HG03442 (cell line): ENCODE measurements at regions not wholly inside any gene's neighbourhood (a gene's known extent, or its start where the extent isn't known, plus 50 kb on each side); places are given as distances from the start of the nearest gene placed in this dataset.

Experiments
- ATAC-seq: cut with Tn5 transposase; IDR thresholded peaks from one replicate; pipeline ENCODE4 v1.9.1; 2021; ENCODE audit warnings: mild to moderate bottlenecking, moderate library complexity; ENCODE audit not compliant: unreplicated experiment

DNA sequence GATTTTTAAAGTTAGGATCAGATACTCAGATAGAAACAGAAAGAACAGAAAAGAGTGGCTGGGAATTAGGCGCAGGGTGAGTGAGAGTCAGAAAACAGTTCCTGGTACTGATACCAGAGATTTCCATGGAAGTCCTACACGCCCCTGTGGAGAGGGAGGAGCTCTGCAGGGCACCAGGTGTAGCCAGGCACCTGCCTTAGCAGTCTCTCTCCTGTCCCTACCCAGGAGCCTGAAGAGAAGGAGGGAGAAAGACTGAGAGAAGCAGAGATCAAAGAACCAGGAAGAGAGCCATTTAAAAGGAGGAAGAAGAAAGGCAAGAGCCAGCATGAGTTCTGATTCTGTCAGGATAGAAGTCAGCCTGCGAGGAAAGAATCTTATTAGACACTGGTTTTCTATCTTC, 65.0 kb downstream of the CBLN1 start:
- ATAC-seq, result no peak

DNA sequence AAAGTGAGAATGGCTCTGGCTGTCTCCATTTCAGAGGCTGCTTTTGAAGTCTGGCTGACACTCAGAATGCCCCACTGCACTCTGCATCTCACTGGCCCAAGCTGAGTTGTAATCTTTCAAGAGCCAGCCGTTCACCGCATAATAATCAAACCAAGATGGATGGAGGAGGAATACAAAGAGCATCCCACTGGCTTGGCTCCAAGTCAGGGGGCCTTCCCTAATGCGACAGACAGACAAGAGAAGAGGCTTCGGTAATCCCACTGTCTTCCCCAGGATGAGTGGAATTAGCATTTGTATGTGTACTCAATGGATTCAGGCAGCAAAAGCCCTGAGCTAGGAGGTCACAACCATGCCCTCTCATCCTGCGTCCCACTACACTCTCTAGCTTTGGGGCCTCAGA, 68.0 kb downstream of the CBLN1 start:
- ATAC-seq, result no peak

DNA sequence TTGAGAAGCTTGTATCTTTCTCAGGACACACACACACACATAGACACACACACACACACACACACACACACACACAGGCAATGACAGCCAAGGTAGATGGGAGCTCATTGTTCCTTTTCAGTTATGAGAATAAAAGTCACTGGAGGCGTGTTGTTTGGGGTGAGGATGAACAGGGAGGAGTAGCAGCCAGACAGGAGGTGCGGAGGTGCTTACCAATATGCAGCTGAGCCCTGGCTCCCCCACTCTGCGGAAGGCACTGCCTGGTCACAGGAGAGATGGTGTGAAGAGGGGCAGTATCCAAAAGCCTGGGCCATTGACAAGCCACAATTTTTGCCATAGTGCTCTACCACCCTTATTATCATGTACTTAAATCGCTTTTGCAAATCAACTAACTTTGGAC, 77.4 kb downstream of the CBLN1 start:
- no peak for ATAC-seq

DNA sequence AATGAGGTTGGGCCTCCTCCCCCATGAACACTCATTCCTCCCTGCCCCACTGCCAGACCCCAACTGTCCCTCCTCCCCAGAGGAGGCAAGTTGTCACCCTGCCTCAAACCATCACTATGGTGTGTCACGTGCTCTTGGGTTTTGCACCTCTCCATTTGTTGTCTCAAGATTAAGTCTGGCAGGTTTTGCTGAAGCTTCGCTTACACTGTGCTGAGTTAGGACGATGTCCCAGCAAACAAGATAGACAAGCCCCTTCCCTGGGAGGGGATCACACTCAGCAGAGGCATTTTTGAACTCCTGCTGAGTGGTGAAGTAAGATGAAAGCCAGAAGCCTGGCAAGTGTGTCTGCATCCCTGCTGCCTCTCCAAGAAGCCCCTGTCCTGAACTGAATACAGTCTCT, 78.3 kb downstream of the CBLN1 start:
- ATAC-seq, result no peak

DNA sequence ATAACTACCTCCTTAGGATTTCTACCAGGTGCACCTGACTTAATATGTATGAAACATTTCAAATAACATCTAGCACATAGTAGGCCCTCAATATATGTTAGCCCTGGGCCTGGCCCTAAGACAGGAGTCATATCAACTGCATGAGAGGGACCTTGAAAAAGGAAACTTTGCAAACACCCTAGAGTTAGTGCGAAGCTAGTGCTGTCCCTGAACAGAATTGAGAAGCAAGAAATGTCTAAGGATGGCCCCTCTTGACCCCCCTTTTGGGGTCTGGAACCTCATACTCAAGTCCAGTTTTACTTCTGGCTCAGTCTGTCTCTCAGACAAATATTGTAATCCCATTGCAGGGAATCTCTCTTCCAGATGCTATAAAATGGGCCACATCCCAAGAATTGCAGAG, 80.5 kb downstream of the CBLN1 start:
- no peak for ATAC-seq

DNA sequence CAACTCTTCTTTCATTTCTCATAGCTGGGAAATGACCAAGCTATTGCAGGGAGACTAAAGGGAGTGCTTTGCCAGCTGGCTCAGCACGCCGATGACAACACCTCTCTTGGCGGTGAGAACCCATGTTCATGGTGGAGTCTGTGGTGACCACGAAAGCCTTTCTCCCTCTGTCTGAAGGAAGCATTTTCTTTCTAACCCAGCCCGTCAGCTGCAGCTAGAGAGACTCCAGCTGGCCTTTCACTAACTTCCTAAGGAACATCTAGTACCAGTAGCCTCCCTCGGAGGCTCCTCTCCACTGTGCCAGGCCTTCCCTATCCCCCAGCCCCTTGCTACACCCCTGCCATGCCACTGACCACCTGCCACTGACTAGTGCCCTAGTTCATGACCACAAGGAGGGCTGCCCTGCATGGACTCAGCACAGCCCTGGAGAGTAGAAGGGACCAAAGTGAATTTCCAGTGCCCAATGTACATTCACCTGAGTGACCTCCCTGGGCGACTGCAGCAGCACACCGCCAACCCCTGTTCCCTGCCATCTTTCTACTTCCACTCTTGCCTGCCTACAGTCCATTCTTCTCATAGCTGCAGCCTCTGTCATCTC, 81.3 kb downstream of the CBLN1 start:
- ATAC-seq, result no peak

DNA sequence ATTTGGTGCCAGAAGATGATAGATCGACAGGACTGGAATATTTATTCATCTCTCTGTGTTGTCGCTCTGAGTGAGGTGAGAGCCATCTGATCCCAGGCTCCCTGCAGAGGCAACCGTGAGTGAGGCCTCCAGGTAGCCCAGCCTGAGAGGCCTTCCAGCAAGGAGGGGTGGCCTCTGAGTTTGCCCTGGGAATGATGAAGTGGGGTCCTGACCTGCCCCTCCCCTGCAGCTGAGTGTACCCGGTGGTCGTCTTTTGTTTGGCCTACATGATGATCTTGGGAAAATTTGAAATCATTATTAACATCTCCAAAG, 86.4 kb downstream of the CBLN1 start:
- no peak for ATAC-seq

DNA sequence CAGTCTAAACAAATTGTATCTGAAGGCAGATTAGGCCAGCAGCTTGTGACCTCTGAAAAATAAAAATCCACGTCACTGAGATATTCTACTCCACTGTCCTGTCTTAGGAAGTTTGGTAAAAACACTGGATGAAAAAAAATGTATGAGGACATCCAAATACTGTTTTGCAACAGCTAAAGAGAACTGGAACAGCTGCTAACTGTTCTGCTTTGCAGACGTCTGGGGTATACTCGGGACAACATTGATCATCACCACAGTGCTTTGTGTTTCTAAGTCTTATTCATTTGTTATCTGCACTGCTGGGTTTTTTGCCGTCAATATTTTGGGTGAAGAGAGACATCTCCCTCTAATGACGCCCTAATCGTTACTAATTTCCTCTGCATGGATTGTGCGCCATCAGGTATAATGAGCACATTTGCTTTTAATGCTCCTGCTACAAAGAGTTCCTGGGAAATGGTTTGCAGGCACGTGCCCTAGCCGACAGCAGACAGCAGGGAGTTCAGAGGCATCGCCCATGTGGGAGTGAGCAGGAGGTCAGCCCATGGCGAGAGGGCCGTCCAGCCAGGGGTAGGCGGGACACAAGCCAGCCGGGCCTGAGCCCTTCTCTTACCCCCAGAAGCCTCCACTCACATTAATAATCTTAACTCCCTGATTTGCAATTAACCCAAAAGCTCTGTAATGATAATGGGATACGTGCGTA, 87.0 kb downstream of the CBLN1 start:
- ATAC-seq, result no peak

DNA sequence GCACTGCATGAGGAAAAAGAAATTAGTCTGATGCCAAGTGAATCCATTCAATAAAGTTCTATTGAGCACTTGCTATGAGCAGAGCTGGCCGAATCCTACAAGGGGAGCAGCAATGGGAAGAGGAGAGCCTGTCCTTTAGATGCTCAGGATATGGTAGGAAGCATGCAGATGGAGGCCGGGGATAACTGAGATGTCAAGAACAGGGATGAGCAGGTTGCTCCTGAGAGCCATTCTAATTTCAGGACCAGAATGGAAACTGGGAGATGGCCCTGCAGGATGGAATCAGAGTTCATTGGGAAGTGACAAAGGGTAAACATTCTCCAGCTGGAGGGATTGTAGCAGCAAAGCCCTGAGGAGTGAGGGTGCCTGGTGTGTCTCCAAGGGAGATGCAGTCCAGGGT, 88.0 kb downstream of the CBLN1 start:
- ATAC-seq, result no peak

DNA sequence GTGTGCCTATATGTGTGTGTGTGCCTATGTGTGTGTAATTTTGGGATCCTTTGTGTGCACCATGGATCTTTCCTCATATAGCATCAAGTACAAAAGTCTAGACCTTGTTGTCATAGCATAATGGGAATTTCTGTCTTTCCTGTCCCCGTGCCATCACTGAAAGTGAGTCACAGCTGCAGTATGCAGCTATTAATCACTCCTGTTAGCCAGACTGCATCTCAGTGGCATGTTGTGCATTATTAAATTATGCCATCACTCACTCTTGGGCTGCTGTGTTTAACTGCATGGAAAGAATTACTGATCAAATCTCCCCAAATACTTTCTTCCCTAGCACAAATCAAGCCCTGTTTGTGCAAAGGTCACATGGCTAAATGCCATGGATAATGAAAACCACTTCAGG, 92.4 kb downstream of the CBLN1 start:
- ATAC-seq, result no peak

DNA sequence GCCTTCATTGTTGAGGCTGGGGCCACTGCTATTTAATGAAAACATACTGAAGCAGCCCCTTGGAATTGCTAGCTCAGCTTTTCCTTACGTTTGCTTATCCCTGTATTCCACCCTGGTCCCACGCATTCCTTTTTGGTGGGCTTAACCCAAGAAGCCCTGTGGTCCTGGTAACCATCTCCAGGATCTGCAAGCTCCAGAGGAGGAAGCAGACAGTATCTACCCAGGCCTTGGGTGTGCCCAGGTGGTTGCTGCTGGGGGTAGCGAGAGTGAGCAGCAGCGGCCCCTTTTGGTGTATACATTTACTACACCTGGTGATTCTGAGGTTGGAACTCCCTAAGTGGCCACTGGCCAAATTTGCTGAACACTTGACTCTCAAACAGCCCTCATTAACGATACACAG, 97.7 kb downstream of the CBLN1 start:
- no peak for ATAC-seq

DNA sequence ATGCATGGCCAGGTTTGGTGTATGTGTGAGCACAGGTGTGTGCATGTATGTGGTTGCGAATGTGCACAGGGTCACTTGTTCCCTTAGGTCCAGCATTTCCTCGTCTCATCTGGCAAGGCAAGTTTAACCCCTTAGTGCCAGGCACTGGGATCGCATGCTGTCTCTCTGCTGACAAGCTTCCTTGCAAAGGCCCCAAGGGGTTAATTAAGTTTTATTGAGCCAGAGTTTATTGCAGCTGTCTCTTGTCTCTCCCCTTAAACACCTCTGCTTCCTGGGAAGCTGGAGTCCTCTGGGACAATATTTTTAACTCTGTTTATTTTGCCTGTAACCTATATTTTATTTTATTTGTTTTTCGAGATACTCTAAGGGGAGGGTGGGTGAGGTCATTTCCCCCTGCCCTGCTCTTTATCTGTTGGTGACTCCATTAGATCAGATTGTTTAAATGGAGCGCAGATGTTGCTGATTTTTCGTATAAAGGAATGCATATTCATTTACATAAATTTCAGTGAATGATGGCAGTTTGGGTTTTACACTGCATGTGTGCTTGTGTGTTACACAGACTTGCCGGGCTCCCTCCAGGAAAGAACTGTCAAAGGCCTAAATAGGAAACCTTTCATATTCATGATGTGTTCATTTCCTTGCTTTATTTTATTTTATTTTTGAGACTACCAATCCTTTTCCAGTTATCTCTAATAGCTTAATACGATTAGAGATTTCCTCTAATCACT, 99.7 kb downstream of the CBLN1 start:
- no peak for ATAC-seq

DNA sequence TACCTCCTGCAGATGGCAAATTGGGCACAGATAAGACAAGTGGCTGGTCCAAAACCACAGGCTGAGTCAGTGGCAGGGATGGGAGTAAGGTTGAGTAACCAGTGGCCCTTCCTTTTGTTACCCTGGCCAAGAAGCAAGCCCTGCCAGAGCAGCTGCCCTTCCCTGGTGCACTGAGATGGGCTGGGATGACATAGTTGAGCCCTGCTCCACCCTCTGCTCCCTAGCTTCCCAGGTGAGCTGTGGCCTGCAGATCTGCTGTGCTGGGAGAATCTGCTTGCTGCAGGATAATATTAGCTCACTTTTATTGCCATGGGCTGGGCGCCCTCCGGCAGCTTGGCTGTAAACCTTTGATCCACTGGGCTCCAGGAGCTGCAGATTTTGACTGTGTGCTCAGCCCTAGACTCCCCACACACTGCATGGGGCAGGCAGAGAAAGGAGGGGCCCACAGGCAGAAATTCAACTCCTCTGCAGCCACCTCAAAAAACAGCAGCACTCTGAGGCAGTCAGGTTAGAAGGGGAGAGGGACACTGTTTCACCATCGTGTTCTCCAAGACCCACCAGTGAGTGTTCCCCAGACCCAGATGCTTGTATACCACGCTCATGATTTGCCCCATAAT, 101.8 kb downstream of the CBLN1 start:
- no peak for ATAC-seq

DNA sequence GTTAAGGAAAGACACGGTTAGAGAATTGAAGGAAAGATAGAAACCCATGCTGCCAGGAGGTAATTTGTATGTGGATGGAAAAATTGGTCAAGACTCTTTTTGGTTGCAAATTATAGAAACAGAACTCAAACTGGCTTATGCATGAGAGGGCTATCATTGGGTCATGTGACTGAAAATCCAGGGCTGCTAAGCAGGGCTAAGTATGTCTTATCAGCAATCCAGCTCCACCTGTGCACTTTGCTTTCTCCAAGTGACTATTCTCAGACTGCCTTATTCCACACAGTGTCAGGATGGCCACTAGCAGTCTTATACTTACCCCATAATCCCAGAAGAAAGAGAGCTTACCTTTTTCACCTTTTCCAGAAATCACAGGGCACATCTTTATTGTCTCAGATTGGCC, 113.5 kb downstream of the CBLN1 start:
- ATAC-seq, result no peak

DNA sequence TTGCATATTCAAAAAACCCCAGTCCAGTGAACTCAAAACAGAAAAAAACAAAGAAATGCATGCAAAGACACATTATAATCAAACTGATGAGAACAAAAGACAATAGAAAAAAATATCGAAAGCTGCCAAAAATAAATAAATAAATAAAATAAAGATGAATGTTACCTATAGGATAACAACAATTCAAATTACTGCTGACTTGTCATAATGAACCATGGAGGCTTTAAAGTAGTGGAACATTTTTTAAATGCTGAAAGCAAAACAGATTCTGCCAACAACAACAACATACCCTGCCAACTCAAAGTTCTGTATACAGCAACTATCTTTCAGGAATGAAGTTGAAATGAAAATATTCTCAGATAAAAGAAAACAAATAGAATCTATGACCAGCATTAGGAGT, 116.6 kb downstream of the CBLN1 start:
- ATAC-seq, result no peak

DNA sequence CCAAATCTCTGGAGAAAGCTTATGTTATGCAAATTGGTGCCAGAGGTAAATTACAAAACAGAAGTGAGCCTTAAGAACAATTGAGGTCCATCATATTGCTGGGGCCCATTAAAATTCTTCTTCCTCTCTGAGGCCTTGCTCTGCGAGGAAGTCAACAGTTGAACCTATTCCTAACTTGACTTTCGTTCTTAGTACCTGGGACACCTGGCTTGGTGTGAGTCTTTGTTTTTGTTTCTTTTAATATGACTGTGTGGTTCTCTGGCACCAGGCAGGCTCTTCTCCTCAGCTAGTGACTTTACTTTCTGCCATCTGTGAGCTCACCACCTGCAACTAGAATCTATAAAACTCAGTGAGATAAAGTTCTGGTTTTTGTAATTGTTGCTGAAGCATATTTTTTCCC, 120.4 kb downstream of the CBLN1 start:
- ATAC-seq, result no peak

DNA sequence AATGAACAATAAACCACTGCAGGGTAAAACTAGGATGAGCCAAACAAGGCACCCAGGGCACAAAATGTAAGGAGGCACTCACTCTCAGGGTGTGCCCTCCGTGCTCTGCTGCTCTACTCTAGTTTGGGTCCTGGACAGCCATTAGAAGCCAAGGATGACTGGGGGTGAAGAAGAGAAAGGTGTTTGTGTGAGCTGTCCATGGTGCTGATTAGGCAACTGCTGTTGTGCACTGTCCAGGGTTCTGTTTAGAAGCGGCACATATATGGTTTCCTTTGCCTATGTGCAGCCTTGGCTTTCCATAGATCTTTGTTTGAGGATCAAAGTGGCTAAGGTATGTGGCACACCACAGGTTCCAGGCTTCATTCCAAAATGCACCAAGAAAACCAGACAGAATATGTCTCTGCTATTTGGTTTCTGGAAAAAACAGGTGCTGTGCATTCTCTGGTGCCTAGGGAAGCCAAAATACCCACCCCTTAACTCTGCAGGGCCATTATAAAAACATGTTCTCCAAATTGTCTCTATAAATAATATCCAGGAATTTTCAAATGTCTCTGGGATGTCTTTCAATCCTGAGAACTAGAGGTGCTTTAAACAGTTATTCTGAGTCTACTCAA, 123.5 kb downstream of the CBLN1 start:
- no peak for ATAC-seq

DNA sequence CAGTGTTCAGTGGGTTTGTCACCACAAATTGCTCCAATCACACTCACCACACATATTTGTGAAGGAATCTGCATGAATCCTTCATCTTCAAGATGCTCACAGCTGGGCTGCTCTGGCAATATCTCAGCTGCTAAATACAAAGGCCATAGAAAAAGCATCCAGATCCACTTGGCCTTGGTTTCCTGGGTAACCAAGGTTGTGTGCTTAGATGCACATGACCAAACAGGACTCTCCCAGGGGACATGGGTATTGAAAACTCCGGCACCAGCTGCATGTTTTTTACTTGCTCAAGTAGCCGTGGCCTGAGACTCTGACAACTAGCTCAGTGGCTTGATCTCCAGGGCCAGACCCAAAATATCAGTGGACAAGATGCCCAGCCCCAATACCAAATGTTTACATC, 131.3 kb downstream of the CBLN1 start:
- no peak for ATAC-seq

DNA sequence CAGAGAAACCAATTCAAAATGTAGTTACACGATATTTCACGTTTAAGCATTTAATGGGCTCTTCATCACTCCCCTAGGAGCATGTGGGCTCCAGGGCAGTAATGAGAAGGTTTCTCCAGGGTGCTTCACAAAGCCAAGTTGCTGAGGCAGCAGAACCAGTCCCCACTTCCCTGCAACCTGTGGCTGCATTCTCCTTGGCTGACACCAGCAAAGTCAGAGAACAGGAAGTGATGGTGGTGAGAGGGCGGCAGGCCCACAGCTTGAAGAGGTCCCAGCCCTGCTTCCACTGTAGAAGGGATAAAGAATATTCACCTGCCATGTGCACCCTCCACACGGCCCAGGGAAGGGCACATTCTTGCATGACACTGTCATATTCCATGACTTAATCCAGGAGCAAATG, 133.2 kb downstream of the CBLN1 start:
- ATAC-seq, result no peak

DNA sequence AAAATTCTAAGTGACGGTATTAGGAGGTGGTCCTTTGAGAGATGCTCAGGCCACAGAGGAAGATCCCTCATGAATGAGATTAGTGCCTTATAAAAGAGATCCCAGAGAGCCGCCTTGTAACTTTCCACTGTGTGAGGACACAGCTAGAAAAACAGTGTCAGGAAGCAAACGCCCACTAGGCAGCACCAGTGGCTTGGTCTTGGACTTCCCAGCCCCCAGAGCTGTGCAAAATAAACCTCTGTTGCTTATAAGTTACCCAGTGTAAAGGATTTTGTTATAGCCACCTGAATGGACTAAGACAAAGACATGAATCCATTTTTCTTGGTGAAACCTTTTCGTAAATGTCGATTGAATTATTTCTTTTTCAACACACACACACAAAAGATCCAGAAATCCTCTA, 141.0 kb downstream of the CBLN1 start:
- ATAC-seq, result no peak

DNA sequence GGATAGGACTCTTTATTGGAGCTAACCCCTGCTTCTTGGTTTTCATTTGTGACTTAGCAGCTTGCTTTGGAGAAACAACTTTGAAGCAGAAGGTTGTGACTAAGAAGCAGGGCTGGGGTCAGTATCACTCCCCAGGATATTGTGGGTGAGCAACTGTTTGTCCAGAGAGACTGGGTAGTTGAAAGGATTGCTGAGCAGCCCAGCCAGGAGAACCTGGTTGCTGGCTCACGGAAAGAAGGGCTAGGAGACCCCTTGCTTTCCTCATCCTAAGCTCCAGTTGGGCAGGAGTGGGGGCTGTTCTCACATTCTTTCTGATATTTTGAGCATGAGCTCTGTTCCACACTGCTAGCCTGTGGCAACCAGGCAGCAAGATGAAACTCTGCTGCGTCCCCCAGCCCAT, 151.2 kb downstream of the CBLN1 start:
- no peak for ATAC-seq

DNA sequence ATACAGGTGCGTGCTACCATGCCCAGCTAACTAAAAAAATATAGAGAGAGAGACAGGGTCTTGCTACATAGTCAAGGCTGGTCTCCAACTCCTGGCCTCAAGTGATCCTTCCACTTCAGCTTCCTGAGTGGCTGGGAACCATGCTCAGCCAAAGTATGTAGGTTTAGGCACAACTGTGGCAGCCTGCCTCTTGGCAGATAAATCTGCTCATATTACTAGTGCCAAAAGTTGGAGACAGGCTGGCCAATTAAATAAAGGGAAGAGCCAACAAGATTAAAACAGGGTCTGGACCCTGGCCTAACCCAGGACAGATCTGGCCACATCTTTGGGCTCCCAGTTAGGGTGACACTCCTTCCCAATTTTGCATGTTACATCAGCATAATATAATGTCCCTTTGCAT, 151.7 kb downstream of the CBLN1 start:
- ATAC-seq, result no peak
